HG03558 (cell line): ENCODE measurements at regions not wholly inside any gene's neighbourhood (a gene's known extent, or its start where the extent isn't known, plus 50 kb on each side); places are given as distances from the start of the nearest gene placed in this dataset.

ENCODE experiments used
- ATAC-seq: cut with Tn5 transposase; IDR thresholded peaks from one replicate; pipeline ENCODE4 v1.9.1; 2021; ENCODE audit warnings: moderate number of reproducible peaks; ENCODE audit not compliant: unreplicated experiment; ENCODE audit errors: extremely low read depth

DNA sequence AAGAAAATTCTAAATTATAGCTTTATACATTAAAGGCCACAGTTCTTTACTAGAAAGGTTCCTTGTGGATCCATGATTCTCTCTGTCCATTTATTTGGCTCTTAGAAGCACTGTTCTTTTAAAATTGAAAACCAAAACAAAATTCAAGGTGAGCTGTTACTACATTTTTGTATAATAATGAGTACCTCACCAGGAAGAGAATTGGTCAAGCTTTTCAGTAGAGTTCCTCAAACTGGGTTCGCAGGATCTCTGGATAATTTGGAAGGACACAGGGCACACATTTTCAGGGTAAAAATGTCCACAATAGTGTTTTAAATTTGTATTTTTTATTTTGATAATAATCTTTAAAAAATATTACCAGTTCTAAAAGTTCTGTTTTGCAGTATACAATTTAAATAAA lies 93.0 kb downstream of the PPP1R3A start:
- no peak for ATAC-seq

DNA sequence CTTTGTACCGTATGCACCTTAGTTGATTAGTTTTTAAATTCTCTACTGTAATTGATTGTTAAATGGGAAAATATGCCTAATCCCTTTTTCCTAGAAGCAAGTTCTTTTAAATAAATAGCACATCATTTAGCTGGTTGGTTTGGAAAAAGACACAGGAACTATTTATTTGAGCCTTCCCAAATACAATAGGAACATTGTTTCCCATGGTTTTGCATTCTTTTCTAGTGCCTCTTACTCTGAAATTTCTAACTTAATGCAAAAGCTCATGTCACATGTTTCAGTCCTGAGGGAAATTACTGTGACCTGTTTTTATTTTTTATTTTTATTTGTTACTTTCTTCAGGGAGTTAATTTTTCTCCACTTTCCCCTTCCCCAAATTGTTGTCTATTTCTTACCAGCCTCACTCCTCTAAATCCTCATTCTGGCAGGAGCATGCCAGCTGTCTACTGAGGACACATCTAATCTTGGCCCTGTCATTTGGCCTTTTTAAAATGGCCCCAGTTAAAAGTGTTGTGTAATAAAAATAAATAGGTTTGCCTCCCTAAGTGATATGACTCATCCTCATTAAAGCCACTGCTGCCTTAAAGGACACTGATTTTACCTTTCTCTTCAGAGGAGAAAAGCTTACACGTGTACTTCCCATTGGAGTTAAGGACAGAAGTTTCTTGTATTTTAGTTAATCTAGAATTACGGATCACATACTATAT lies 94.5 kb downstream of the PPP1R3A start:
- ATAC-seq: no peak

DNA sequence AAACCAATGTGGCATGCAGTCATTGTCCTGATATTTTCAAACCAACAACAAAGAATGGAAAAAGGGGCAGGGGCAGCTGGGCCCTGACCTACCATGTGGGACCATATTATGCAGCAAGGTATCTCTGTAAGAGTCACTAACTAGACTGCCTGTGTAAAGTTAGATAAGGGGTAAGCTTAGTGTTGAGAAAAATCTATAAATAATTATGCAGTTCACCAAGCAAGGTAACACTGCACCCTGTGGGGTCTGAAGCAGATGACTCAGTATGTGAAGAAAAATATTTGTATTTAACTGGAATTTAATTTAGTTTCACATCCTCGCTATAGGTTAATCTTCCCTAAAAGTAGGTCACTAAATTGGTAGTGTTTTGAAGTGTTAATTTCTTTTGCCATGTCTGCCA lies 99.3 kb downstream of the PPP1R3A start:
- no peak for ATAC-seq

DNA sequence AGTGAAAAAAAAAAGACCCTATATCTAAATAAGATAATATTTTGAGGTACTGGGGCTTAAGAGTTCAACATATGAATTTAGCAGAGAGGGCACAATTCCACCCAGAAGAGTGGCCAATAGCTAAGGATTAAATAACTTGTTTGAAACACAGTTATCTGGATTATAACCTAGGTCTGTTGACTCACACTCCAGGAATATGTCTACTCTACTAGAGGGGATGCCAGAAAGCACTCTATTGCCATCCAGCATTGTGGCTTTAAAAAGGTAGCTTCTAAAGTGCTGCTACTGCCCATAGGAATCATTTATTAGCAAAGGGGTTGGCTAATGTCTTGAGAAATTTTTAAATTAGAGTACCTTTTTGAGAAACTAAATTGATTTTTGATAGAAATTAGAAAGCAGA lies 102.2 kb downstream of the PPP1R3A start:
- ATAC-seq: no peak

DNA sequence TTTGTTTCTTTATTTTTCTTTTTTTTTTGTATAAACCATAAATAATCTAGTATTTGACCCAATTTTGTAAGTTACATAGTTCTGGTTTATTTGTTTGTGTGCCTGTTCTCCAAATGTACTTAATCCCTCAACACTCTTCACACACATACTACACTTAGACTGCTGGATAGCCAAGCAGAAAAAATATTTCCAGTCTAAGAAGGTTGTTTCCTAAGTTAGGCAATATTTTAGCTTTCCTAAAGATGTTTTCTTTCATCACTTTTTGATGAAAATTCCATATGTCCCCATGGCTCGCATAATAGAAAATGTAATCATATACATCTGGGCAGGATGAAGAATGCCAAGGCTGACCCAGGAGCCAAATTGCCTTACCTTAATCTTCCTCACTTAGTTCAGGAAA lies 105.3 kb downstream of the PPP1R3A start:
- ATAC-seq: no peak

DNA sequence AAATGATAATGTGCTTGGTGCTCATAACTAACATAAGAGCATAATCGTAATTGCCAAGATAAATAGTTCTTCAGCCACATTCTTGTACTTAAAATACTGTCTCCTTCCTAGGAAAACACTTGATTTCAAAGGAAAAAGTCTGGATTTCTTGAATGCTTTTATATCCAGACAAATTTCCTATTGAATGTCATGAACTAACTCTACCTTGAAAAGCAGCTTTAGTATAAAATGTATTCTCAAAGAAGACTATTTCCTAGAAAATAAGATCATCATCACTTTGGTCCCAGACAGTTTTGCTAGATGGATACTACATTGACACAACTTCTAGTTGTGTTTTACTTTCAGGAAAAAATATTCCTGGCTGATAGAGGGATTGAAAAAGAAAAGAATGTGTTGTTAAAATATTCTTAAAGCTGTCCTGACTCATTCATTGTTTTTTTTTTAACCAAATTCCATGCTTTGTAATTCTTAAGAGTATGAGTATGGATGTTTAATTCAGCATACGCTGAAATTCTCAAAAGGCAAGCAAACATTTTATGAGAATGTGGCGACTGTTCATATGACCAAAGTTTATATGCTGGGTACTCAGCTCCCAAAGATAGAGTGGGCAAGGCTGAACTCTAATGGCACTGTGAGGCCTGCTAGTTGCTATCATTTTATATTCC lies 106.1 kb downstream of the PPP1R3A start:
- no peak for ATAC-seq

DNA sequence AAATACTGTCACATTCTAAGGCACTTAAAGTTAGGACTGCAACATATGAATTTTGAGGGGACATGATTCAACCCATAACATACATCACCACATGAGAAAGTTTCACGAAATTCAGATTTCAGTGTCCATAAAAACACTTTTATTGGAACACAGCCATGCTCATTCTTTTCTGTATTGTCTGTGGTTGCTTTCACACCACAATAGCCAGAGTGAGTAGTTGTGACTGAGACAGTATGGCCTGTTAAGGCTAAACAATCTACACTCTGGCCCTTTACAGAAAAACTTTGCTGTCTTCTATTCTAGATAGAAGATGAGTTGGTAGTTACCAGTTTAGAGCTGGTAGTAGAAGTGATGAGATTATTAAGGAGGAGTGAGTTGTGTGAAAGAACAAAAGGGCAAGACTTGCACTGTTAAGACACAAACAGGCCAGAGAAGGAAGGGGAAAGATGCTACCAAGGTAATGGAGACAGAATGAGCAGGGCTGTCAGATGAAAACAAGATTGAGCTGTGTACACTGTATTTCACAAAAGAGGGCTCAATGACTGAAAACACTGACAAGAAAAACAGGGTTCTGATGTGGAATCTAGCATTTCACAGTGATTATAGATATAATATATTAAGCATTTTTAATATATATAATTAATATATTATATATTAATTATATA lies 108.6 kb downstream of the PPP1R3A start:
- ATAC-seq: no peak

DNA sequence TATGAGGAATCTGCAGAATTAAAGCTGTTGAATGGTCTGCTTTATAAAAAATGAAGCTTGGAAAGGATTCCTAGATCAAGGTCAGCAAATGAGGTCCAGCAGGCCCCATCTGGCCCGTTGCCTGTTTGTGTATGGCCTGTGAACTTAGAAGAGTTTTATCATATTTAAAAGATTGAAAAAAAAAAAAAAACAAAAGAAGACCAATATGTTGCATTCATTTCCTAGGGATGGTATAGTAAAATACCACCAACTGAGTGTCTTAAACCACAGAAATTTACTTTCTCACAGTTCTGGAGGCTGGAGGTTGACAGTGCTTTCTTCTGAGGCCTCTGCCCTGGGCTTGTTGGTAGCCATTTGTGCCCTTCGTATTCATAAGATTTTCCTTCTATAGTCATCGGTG lies 109.2 kb downstream of the PPP1R3A start:
- ATAC-seq: no peak

DNA sequence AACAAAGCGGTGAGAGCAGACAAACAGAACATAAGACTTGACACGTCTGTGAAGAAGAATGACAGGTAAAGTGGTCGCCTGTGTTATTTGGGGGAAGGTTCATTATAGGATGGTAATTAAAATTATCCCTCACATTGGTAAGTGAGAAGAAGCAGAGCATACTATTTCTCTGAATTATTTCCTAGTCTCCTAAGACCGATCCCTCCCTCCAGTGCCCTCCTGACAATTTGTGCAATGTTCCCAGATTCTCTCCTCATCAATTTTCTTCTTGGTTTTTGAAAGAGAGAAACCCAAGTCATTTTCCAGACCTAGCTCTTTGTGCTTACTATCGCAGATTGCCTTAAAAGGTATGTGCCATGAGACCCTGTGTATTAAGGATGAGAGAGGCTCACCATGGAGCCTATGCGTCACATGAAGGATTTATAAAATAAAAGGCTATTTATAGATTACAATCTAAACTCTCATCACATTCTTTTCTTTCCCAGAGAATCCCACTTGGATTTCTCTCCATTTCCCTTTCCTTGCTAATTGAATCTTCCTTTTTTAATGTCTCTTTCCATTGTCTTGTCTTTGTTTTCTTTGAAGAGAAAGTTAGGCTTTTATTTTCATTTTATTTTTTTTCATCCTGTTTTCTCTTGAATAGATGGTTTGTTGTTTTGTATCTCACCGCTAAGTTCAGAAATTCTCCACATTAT lies 112.0 kb downstream of the PPP1R3A start:
- no peak for ATAC-seq

DNA sequence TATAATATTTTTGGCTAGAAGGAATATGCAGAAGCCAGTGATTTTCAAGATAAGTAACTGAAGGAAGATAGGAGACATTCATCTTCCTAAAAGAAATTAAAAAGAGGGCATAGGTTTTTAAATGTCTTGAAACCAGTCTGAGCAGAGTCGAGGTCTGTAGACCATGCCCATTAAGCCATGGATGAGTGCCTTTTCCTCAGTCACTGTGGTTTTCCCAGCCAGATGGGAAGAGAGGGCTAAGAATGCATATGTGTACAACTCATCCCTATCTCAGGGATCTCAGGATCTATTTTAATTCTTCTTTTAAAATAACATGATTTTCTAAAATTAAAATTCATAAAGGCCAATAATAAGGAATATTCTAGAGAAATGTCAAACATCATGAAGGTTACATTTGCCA lies 112.8 kb downstream of the PPP1R3A start:
- ATAC-seq: no peak

DNA sequence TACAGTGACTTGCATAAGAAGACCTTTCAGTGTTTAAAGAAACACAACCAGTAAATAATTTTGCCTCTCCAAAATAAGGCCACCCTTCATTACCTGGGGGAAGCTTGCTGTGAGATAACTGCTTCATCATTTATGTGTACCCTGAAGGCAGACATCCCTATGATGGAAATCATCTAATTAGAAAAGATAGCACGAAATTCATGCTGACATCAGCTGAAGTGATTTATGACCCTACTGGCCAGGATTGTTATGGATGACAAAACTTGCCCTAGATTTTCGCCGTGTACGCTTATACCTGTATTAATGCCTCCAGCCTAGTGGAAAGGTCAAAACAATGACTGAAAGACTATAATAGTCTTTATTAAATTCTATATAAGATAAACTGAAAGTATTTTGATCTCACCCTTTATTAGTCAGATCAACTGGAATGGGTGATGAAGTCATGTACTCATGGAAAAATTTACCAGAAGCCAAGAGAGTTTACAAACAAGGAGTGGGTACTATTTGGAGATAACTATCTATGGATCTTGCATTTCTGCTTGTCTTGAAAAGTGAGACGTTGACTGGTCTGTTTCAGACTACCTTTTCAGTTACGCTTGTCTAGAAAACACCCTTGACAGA lies 114.2 kb downstream of the PPP1R3A start:
- no peak for ATAC-seq

DNA sequence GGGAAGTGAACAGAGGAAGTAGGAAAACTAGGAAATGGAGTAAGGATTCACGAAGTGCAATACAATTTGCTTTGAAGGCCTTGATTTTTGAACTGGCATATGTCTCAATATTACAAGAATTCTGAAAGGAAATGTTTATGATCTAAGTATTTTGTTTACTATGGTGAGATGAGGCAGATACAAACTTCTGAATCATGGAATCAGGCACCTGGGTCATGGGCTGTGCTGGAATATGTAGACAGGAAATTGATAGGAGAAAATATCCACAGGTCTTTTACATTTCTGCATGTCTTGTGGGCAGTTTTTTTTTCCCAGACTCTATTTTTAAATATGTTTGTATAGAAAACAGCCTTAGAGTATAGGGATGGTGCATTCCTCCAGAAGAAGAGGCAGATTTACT lies 117.1 kb downstream of the PPP1R3A start:
- ATAC-seq: no peak

DNA sequence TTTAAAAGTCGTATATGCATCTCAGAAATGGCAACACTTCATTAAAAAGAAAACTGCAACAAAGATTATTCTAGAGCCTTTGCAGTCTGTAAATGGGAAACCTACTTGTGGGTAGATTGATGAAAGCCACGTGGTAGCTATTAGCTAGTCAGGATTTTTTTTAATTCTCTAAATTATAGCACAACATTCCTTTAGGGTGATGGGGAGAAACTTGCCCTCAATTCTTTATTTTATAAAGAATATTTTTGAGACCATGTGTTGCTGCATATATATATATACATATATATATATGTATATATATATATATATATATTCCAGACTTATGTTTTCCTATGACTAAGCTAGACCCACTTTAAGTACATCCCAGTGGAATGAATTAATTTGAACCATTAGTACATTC lies 118.0 kb downstream of the PPP1R3A start:
- ATAC-seq: no peak

DNA sequence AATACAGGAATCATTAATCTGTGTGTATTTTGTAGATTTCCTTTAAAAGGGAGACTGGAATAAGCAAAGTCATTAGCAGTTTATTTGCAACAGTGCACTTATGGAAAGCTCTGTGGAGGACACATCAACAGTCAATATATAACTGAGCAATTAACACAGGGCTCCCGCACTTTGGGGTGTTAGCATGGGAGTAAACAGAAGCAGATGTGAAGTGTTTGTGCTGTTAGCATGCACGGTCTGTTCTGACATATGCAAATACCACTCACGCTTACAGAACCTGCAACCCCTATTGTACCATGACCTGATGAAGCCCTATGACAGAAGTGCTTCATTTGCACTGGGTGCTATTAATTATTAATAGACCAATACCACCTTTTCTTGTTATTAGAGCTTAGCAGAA lies 118.9 kb downstream of the PPP1R3A start:
- ATAC-seq: peak; percentile 98

DNA sequence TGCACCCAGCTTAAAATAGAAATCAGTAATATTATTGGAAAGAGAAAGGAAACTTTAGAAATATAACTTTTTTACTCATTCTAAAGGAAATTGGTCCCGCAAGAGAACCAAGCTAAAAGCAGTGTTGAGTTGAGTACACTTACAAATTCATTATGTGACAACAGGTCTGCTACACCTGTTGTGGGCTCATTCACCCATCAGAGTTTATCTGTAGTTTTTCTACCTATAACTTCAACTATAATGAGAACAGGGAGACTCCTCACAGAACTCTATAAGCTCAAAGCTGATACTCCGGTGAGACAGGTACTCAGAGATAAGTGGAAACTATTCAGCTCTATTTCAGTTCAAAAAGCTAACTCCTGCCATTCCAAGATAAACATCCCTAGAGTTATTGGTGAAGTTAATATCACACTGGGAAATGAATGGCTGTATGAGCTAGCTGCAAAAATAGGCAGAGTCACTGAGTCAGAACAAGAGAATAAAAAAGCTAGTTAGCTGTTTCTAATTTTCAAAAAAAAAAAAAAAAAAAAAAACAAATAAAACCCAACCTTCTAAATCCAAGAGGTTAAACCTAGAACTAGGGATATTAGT lies 121.3 kb downstream of the PPP1R3A start:
- no peak for ATAC-seq

DNA sequence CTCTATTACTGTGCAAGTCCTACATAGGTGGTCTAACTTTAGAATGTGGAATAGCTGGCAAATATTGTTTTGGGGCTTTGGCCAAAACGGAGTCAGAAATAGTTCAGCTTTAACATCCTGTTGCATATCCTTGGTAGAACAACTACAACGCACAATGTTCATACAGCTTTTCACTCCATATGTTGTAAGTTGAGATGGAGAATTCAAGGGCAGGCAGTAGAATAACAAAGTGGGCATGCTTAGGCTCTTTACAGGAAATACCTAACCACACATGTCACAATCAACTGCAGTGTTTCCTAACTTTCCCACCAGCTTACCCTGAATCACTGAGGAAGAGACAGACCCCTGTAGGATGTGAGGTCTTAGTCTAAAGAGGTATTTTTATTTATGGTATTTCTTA lies 122.3 kb downstream of the PPP1R3A start:
- ATAC-seq: no peak

DNA sequence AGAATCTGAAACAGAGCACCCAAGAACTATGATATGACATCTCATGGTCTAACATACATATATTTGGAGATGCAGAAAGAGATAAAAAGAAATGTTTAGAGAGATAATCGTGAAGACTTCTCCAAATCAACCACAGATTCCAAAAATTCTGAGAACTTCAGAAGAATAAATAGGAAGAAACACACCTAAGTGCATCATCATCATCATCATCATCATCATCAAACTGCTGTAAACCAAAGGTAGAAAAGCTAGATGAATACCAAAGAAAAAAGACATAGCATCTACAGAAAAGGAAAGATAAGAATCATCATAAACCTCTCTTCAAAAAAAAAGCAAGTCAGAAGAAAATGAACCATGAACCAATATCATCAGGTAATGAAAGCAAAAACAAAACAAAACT lies 124.2 kb downstream of the PPP1R3A start:
- ATAC-seq: no peak

DNA sequence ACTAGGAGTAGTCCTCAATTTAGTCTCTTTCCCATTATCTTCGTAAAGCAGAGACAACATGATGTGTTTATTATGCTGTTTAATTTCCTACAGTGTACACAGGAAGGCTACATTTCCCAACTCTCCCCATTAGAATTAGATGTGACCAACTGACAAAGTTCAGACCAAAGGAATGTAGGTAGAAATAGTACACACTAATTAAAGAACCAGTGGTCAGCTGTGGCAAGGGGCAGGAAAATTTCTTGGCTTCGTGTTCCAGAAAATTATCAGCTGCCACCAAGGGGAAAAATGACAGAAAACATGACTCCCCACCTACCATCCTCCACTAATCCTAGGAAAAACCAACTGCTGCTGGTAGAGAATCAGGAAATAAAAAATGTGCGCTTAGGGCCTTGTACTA lies 125.6 kb downstream of the PPP1R3A start:
- ATAC-seq: no peak

DNA sequence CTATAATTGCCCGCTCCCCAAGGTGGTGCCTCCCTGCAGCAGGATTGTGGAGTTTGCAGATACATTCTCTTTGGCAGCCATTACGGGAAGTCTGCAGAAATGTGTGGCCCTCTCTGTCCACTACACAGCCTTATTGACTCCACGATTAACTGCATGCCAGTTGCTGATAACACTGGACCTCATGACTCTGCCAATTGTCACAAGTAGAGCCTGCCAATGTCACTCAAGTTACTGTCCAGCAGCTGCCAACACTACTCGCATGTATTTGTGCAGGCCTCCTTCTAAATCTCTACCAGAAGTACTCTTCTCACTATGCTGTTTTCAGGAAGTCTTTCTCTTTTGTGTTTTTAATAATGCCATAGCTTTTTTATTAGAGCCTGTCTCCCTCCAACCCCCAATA lies 128.8 kb downstream of the PPP1R3A start:
- no peak for ATAC-seq

DNA sequence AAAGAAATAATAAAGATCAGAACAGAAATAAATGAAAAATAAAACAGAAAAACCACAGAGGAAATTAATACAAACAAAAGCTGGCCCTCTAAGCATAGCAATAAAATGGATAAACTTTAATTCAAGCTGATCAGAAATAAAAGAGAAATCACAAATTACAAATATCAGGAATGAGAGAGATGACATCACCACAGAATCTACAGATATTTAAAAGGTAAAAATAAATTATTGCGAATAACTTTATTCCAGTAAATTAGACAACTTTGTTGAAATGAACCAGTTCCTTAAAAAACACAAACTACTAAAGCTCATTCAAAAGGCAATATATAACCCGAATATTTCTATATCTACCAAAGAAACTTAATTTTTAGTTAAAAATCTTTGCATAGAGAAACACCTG lies 131.7 kb downstream of the PPP1R3A start:
- no peak for ATAC-seq
